GM23338 (cell line): ENCODE measurements at regions not wholly inside any gene's neighbourhood (a gene's known extent, or its start where the extent isn't known, plus 50 kb on each side); places are given as distances from the start of the nearest gene placed in this dataset.

Experiments used
- ATAC-seq: fragments of 200-7000 bp; cut with Tn5 transposase; 3 replicates; pipeline ENCODE4 v1.9.1; 2020
- DNase-seq: peaks from one replicate; pipeline ENCODE4 v3.0.0-alpha.2; 2015; ENCODE audit warnings: low spot score
- H2AFZ ChIP-seq: fragments of 200-600 bp; sonication (generic); 2 replicates; pipeline ENCODE4 v1.8.0; 2016; ENCODE audit warnings: antibody characterized with exemption, mild to moderate bottlenecking, moderate library complexity
- H3F3A ChIP-seq: fragments of 200-600 bp; sonication (generic); replicated peaks from 2 replicates; pipeline ENCODE4 v1.8.0; 2017; ENCODE audit warnings: antibody characterized with exemption, mixed run types, low read depth
- H3K27ac ChIP-seq: fragments of 200-600 bp; sonication (generic); 2 replicates; pipeline ENCODE4 v1.6.1; 2016; ENCODE audit warnings: low read depth
- H3K27me3 ChIP-seq: fragments of 200-600 bp; sonication (generic); 2 replicates; pipeline ENCODE4 v1.8.0; 2016; ENCODE audit warnings: mild to moderate bottlenecking, mixed run types, moderate library complexity; ENCODE audit not compliant: insufficient read depth
- H3K36me3 ChIP-seq: fragments of 200-600 bp; sonication (generic); 2 replicates; pipeline ENCODE4 v1.8.0; 2016; ENCODE audit warnings: mild to moderate bottlenecking; ENCODE audit not compliant: insufficient read depth
- H3K4me1 ChIP-seq: fragments of 200-600 bp; sonication (generic); 2 replicates; pipeline ENCODE4 v1.8.0; 2016; ENCODE audit warnings: mild to moderate bottlenecking, moderate library complexity; ENCODE audit not compliant: insufficient read depth
- H3K4me2 ChIP-seq: fragments of 200-600 bp; sonication (generic); 2 replicates; pipeline ENCODE4 v1.7.1; 2017; ENCODE audit warnings: mixed run types
- H3K4me3 ChIP-seq: fragments of 200-600 bp; sonication (generic); 2 replicates; pipeline ENCODE4 v1.6.1; 2016; ENCODE audit warnings: mixed run types
- H3K79me2 ChIP-seq: fragments of 200-600 bp; sonication (generic); replicated peaks from 2 replicates; pipeline ENCODE4 v1.8.0; 2017; ENCODE audit warnings: mild to moderate bottlenecking; ENCODE audit not compliant: insufficient read depth
- H3K9me2 ChIP-seq: fragments of 200-600 bp; sonication (generic); 2 replicates; pipeline ENCODE4 v1.8.0; 2017; ENCODE audit not compliant: insufficient read depth
- H4K20me1 ChIP-seq: fragments of 200-600 bp; sonication (generic); replicated peaks from 2 replicates; pipeline ENCODE4 v1.8.0; 2017; ENCODE audit warnings: mild to moderate bottlenecking; ENCODE audit not compliant: insufficient read depth
- H3K27ac Mint-ChIP-seq: 2 replicates; pipeline ENCODE4 v1.8.0; 2020; ENCODE audit warnings: inconsistent platforms, mild to moderate bottlenecking, moderate library complexity, mixed read lengths
- H3K27me3 Mint-ChIP-seq: 3 replicates; pipeline ENCODE4 v1.8.0; 2022; ENCODE audit warnings: low read depth, mild to moderate bottlenecking, moderate library complexity, mixed read lengths, inconsistent platforms; ENCODE audit not compliant: insufficient read depth, poor library complexity
- H3K36me3 Mint-ChIP-seq: 3 replicates; pipeline ENCODE4 v1.8.0; 2021; ENCODE audit warnings: low read depth, mild to moderate bottlenecking, inconsistent platforms, moderate library complexity, mixed read lengths
- H3K4me1 Mint-ChIP-seq: 3 replicates; pipeline ENCODE4 v1.8.0; 2020; ENCODE audit warnings: mild to moderate bottlenecking, inconsistent platforms, mixed read lengths
- H3K4me3 Mint-ChIP-seq: 3 replicates; pipeline ENCODE4 v1.8.0; 2021; ENCODE audit warnings: moderate library complexity, mild to moderate bottlenecking, inconsistent platforms, mixed read lengths
- H3K9me3 Mint-ChIP-seq: 3 replicates; pipeline ENCODE4 v1.8.0; 2020; ENCODE audit warnings: moderate library complexity, mild to moderate bottlenecking, inconsistent platforms, mixed read lengths
- EZH2phosphoT487 ChIP-seq: fragments of 200-600 bp; sonication (generic); IDR thresholded peaks from one replicate; pipeline ENCODE4 v1.8.1; 2018; ENCODE audit warnings: antibody characterized with exemption; ENCODE audit not compliant: unreplicated experiment
- JUNB ChIP-seq: IDR thresholded peaks from one replicate; pipeline ENCODE4 v1.6.1; 2016; ENCODE audit warnings: antibody characterized with exemption; ENCODE audit not compliant: unreplicated experiment
- STAT1 ChIP-seq: IDR thresholded peaks from one replicate; pipeline ENCODE4 v1.6.1; 2016; ENCODE audit warnings: antibody characterized with exemption; ENCODE audit not compliant: unreplicated experiment
- ZNF114 ChIP-seq: fragments of 250-450 bp; sonication (Bioruptor Pico); IDR thresholded peaks from 2 replicates; pipeline ENCODE4 v1.5.0; 2020; ENCODE audit warnings: mild to moderate bottlenecking, moderate library complexity
- ZNF331 ChIP-seq: fragments of 250-450 bp; sonication (Bioruptor Pico); IDR thresholded peaks from 2 replicates; pipeline ENCODE4 v1.5.0; 2020; ENCODE audit warnings: low read depth, mild to moderate bottlenecking, moderate library complexity
- ZNF462 ChIP-seq: fragments of 250-450 bp; sonication (Bioruptor Pico); IDR thresholded peaks from 2 replicates; pipeline ENCODE4 v1.5.0; 2020; ENCODE audit warnings: mild to moderate bottlenecking, moderate library complexity

DNA sequence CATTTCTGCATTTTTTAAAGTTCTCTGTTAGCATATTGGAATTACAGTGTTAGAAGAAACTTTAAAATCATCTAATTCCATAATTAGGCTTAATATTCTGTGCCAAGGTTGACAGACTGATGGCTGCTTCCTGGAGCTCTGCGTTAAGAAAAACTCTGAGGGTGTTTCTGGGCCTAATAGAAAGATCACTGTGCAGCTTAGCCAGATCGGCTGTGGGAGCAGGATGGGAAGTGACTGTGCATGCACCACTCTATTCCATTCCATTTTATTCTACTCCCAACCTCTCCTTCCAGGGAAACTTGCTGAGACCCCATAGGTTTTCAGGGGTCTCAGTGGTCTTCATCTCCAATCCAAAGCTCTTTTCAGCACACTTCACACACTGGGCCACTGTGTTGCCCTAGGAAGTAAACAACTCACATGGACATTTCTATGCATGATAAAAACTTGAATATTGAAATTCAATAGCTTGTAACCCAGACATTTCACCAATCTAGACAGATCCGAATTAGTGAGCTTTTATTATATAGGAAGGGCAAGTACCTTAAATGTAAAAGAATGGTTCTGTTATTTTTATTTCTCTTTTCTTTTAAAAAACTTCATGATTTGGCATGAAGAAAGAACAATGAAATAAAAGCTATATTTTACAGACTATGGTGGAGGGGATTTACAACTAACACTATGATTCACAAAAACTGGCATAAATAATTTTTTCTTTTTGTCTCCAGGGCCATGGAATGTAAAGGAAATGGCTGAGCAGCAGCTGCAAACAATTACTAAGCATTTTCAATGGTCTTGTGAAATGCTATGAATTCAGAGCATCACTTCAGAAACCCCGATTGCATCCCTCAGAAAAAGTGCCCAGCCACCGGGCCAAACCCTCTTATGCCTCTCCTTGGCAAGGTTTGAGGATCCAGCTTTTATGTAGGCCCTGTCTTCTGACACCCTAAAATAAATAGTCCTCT lies 51.4 kb upstream of the DAB2 start:
- Histone ChIP-seq H3K27ac (no peak overlapping the region), H4K20me1 (no peaks in the 10 kb centered on the region), H3K9me2 (peaks cover 1% of the 10 kb centered on the region; the same call in 1 of the 2 replicates), H3K4me2 (no peak overlapping the region), H3K79me2 (no peaks in the 10 kb centered on the region), H3K4me3 (no peak overlapping the region), H3K4me1 (peaks cover 15% of the 10 kb centered on the region), H3K36me3 (no peaks in the 10 kb centered on the region), H2AFZ (0 out of 2 replicates have a peak overlapping the region, but pooled peaks have one; percentile 4), H3K27me3 (no peaks in the 10 kb centered on the region), H3F3A (no peaks in the 10 kb centered on the region)
- DNase-seq (no peak), ATAC-seq (no peak)
- H3K27me3 Mint-ChIP-seq: peaks cover under 1% of the 10 kb centered on the region
- peak overlapping the region; percentile 66; the same call in 1 of the 2 replicates for H3K27ac Mint-ChIP-seq
- TF ChIP-seq ZNF462 (CRISPR knock-in tag): no peak
- no peak for TF ChIP-seq JUNB
- no peak for TF ChIP-seq ZNF114
- TF ChIP-seq STAT1: no peak
- TF ChIP-seq EZH2phosphoT487: no peak
- no peak for TF ChIP-seq ZNF331 (CRISPR knock-in tag)
- H3K36me3 Mint-ChIP-seq: no peaks in the 10 kb centered on the region
- no peak overlapping the region for H3K4me3 Mint-ChIP-seq
- H3K9me3 Mint-ChIP-seq: no peaks in the 10 kb centered on the region
- peaks cover 29% of the 10 kb centered on the region for H3K4me1 Mint-ChIP-seq
